ENCODE measurements at regions not wholly inside any gene's neighbourhood (a gene's known extent, or its start where the extent isn't known, plus 50 kb on each side); places are given as distances from the start of the nearest gene placed in this dataset.
A peak's percentile ranks its signal among the peaks of the same experiment; 100 is the strongest.

DNA sequence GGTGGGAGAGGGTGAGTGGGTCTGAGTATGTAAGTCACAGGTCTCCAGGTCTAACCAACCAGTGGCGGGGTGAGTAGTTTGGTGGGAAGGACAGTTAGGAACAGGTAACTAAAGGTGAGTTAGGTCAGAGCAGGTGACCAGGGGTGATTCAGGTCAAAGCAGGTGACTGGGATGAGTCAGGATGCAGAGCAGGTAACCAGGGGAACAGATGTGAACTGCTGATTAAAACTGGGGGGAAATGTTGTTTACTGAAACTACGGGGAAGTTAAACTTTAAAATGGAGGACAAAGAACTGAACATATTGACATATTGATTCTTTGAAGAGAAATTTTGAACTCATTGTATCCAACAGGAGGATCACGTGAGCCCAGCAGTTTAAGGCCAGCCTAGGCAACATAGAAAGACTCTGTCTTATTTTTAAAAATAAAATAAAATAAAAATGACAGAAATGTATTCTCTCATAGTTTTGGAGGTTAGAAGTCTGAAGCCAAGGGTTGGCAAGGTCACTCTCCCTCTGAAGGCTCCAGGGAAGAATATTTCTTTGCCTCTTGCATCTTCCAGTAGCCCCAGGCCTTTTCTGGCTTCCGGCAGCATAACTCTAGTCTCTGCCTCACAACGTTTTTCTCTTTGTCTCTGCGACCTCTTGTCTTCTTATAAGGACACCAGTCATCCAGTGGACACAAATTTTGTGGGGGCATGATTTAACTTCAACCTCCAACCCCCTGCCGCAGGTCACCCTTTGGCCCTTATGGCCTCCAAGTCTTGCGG lies 64.3 kb upstream of the TINAGL1 start (continued):
- TF ChIP-seq, protein P1, sequence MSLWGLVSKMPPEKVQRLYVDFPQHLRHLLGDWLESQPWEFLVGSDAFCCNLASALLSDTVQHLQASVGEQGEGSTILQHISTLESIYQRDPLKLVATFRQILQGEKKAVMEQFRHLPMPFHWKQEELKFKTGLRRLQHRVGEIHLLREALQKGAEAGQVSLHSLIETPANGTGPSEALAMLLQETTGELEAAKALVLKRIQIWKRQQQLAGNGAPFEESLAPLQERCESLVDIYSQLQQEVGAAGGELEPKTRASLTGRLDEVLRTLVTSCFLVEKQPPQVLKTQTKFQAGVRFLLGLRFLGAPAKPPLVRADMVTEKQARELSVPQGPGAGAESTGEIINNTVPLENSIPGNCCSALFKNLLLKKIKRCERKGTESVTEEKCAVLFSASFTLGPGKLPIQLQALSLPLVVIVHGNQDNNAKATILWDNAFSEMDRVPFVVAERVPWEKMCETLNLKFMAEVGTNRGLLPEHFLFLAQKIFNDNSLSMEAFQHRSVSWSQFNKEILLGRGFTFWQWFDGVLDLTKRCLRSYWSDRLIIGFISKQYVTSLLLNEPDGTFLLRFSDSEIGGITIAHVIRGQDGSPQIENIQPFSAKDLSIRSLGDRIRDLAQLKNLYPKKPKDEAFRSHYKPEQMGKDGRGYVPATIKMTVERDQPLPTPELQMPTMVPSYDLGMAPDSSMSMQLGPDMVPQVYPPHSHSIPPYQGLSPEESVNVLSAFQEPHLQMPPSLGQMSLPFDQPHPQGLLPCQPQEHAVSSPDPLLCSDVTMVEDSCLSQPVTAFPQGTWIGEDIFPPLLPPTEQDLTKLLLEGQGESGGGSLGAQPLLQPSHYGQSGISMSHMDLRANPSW (CRISPR knock-in tag; IDR thresholded peaks at IDR 0.05; ENCODE audit: borderline replicate concordance) = no peak
- peak; percentile 26; the same call in 1 of the 2 replicates for TF ChIP-seq ETV5 (CRISPR knock-in tag; IDR thresholded peaks at IDR 0.05; ENCODE audit: borderline replicate concordance)
- TF ChIP-seq, protein P2, sequence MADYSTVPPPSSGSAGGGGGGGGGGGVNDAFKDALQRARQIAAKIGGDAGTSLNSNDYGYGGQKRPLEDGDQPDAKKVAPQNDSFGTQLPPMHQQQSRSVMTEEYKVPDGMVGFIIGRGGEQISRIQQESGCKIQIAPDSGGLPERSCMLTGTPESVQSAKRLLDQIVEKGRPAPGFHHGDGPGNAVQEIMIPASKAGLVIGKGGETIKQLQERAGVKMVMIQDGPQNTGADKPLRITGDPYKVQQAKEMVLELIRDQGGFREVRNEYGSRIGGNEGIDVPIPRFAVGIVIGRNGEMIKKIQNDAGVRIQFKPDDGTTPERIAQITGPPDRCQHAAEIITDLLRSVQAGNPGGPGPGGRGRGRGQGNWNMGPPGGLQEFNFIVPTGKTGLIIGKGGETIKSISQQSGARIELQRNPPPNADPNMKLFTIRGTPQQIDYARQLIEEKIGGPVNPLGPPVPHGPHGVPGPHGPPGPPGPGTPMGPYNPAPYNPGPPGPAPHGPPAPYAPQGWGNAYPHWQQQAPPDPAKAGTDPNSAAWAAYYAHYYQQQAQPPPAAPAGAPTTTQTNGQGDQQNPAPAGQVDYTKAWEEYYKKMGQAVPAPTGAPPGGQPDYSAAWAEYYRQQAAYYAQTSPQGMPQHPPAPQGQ (CRISPR knock-in tag; IDR thresholded peaks at IDR 0.05; ENCODE audit: borderline replicate concordance) = no peak
- no peak for TF ChIP-seq SOX6 (IDR thresholded peaks at IDR 0.05)
- peak; percentile 94 for TF ChIP-seq SOX6 (CRISPR knock-in tag; IDR thresholded peaks at IDR 0.05)
- TF ChIP-seq, protein P3, sequence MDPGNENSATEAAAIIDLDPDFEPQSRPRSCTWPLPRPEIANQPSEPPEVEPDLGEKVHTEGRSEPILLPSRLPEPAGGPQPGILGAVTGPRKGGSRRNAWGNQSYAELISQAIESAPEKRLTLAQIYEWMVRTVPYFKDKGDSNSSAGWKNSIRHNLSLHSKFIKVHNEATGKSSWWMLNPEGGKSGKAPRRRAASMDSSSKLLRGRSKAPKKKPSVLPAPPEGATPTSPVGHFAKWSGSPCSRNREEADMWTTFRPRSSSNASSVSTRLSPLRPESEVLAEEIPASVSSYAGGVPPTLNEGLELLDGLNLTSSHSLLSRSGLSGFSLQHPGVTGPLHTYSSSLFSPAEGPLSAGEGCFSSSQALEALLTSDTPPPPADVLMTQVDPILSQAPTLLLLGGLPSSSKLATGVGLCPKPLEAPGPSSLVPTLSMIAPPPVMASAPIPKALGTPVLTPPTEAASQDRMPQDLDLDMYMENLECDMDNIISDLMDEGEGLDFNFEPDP (CRISPR knock-in tag; conservative IDR thresholded peaks at IDR 0.05) = no peak
- TF ChIP-seq, protein P4, sequence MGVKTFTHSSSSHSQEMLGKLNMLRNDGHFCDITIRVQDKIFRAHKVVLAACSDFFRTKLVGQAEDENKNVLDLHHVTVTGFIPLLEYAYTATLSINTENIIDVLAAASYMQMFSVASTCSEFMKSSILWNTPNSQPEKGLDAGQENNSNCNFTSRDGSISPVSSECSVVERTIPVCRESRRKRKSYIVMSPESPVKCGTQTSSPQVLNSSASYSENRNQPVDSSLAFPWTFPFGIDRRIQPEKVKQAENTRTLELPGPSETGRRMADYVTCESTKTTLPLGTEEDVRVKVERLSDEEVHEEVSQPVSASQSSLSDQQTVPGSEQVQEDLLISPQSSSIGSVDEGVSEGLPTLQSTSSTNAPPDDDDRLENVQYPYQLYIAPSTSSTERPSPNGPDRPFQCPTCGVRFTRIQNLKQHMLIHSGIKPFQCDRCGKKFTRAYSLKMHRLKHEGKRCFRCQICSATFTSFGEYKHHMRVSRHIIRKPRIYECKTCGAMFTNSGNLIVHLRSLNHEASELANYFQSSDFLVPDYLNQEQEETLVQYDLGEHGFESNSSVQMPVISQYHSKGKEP (CRISPR knock-in tag; IDR thresholded peaks at IDR 0.05) = no peak
- peak; percentile 66; the same call in 1 of the 2 replicates for TF ChIP-seq RFX3 (CRISPR knock-in tag; IDR thresholded peaks at IDR 0.05)
- TF ChIP-seq BRCA1 (CRISPR knock-in tag; IDR thresholded peaks at IDR 0.05) = no peak

Data from HepG2 (cell line).